Upper lobe of right lung (tissue), 1 donor: ENCODE measurements at regions not wholly inside any gene's neighbourhood (a gene's known extent, or its start where the extent isn't known, plus 50 kb on each side); places are given as distances from the start of the nearest gene placed in this dataset.

Experiments used
- ATAC-seq: fragments of 200-7000 bp; cut with Tn5 transposase; one replicate; pipeline ENCODE4 v1.9.1; 2020; ENCODE audit warnings: mild to moderate bottlenecking, moderate library complexity
- DNase-seq: peaks from one replicate; pipeline ENCODE4 v3.0.0-alpha.2; 2020
- H3K27ac ChIP-seq: fragments of 200-600 bp; one replicate; pipeline ENCODE4 v1.8.0; 2022
- H3K27me3 ChIP-seq: fragments of 200-600 bp; one replicate; pipeline ENCODE4 v1.8.0; 2022; ENCODE audit warnings: mild to moderate bottlenecking
- H3K36me3 ChIP-seq: fragments of 200-600 bp; one replicate; pipeline ENCODE4 v1.8.0; 2022
- H3K4me1 ChIP-seq: fragments of 200-600 bp; one replicate; pipeline ENCODE4 v1.8.0; 2022
- H3K4me3 ChIP-seq: fragments of 200-600 bp; one replicate; pipeline ENCODE4 v1.8.0; 2022; ENCODE audit warnings: mild to moderate bottlenecking
- H3K9me3 ChIP-seq: fragments of 200-600 bp; one replicate; pipeline ENCODE4 v1.8.0; 2022
- intact Hi-C: fragments of 100-400 bp; cut with DNase I; formaldehyde crosslinking; loops from one replicate; pipeline ENCODE4 v1.11.0; 2022
- TF ChIP-seq, protein P1 (sequence below): fragments of 200-600 bp; IDR thresholded peaks from one replicate; pipeline ENCODE4 v1.8.0; 2022; ENCODE audit warnings: antibody characterized with exemption
- donor health status: DM: no; HTN: yes; CAD: no; lungs with severe emphysema.

DNA sequence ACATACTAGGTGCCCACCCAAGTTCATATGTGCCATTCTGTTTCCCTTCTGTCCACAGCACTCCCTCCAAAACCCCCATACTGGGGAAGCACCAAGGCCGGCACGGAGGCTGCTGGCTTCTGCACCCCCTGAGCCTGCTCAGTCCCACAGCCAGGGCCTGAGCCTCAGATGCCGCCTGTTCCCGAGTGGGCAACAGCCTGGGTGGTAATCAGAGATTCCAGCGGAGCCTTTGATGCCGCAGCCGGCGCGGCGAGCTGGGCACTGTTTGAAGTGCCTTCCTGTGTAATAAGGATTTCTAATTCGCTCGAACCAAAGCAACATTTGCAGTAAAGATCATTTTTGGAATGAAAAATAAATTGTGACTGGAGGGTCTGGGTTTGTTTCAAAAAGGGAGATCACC lies 460.3 kb downstream of the SOX6 start:
- Histone ChIP-seq H3K27ac (no peak overlapping the region), H3K27me3 (no peaks in the 10 kb centered on the region), H3K36me3 (no peaks in the 10 kb centered on the region), H3K4me3 (no peak overlapping the region), H3K9me3 (no peaks in the 10 kb centered on the region), H3K4me1 (peaks cover 9% of the 10 kb centered on the region)
- DNase-seq, result no peak
- ATAC-seq, result no peak
- intact Hi-C loops, result no loop called here
- TF ChIP-seq, protein P1, sequence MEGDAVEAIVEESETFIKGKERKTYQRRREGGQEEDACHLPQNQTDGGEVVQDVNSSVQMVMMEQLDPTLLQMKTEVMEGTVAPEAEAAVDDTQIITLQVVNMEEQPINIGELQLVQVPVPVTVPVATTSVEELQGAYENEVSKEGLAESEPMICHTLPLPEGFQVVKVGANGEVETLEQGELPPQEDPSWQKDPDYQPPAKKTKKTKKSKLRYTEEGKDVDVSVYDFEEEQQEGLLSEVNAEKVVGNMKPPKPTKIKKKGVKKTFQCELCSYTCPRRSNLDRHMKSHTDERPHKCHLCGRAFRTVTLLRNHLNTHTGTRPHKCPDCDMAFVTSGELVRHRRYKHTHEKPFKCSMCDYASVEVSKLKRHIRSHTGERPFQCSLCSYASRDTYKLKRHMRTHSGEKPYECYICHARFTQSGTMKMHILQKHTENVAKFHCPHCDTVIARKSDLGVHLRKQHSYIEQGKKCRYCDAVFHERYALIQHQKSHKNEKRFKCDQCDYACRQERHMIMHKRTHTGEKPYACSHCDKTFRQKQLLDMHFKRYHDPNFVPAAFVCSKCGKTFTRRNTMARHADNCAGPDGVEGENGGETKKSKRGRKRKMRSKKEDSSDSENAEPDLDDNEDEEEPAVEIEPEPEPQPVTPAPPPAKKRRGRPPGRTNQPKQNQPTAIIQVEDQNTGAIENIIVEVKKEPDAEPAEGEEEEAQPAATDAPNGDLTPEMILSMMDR, result no peak

DNA sequence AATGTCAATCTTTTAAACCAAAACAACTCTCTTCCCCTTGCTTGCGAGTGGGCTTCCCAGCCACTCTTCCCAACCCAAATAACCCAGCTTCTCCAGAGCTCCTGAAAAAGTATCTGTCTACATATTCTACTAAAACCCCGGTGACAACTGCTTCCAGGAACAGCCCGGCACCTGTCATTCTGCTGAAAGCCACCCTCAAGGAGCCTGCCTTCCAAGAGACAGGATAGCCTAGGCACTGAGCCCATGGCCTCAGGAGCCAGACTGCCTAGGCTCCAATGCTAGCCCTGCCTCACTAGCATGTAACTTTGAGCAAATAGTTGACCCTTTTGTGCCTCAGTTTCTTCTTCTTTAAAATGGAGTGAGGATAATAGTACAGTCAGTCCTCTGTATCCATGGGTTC lies 459.8 kb downstream of the SOX6 start:
- DNase-seq (no peak), ATAC-seq (no peak)
- no peak overlapping the region for H3K4me3 ChIP-seq
- no peaks in the 10 kb centered on the region for H3K27me3 ChIP-seq
- H3K36me3 ChIP-seq, result no peaks in the 10 kb centered on the region
- TF ChIP-seq, protein P1, result no peak
- H3K27ac ChIP-seq, result no peak overlapping the region
- intact Hi-C loops, result no loop called here
- H3K4me1 ChIP-seq, result peaks cover 9% of the 10 kb centered on the region
- H3K9me3 ChIP-seq, result no peaks in the 10 kb centered on the region

DNA sequence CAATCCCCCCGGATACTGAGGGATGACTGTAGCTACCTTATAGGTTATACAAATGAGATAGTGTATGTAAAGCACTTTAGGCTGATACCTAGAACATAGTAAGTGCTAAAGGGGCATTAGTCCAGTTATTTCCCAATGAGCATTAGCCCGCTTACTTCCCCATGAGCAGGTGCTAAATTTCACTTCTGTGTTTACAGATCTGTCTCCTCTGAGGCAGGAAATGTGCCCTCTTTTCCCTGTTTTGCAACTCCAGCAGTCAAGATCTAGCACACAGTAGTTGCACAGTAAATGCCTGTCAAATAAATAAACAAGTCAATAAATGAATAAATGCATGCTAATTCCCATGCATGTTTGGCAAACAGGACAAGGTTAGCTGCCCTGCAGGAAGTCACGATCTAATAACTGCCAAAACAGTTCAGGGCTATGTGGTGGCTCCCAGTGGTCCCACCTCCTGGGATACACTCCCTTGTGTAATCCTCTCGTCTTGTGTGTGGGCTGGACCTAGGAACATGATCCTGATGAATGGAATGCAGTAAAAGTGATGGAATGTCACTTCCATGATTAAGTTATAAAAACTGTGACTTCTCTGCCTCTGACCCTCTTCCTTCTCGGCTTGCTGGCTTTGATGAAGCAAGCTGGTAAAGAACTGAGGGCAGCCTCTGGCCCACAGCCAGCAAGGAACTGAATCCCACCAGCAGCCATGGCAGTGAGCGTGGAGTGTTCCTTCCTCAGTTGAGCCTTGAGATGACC lies 459.0 kb downstream of the SOX6 start:
- TF ChIP-seq, protein P1, result no peak
- ATAC-seq (no peak), DNase-seq (peak; percentile 35)
- no peaks in the 10 kb centered on the region for H3K9me3 ChIP-seq
- H3K4me1 ChIP-seq, result peaks cover 9% of the 10 kb centered on the region
- H3K4me3 ChIP-seq, result no peak overlapping the region
- H3K27me3 ChIP-seq, result no peaks in the 10 kb centered on the region
- no peaks in the 10 kb centered on the region for H3K36me3 ChIP-seq
- no peak overlapping the region for H3K27ac ChIP-seq
- intact Hi-C loops, result no loop called here

DNA sequence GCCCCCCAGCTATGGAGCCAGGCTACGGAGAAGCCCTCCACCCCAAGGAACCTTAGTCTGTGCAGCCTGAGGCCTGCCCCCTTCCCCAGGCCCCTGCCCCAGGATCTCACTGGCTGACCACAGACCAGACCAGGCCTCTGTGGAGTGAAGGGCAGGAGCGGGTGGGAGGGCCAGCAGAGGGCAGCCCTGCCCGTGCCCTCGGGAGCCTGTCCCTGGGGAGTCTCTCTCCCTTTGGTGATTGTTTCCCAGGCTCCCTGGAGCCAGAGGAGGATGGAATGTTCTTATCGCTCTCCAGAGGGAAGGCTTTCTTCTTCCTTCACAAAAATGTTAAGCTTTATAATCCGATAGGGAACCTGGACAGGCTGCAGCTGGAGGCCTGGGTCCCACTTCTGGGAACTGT lies 455.3 kb downstream of the SOX6 start:
- DNase-seq, result peak; percentile 60
- H3K27ac ChIP-seq, result no peak overlapping the region

DNA sequence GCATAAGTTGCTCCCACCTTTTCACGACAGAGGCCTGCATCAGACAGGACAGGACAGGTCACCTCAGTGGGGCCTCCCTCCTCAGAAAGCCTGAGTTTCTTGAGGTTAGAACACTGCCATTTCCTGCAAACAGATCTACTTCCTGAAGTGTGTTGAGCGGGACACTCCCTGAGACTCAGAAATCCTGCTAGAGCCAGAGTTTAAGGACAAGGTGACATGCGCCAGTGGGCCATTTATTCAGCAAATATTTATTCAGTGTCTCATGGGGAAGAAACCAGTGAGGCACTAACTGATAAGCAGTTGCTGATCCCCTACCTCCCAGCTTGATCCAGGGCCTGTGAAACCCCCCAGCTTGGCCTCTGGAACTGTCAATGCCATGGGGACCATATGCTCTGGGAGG lies 454.6 kb downstream of the SOX6 start:
- Histone ChIP-seq H3K36me3 (no peaks in the 10 kb centered on the region), H3K27me3 (no peaks in the 10 kb centered on the region), H3K27ac (no peak overlapping the region), H3K4me1 (no peaks in the 10 kb centered on the region), H3K9me3 (no peaks in the 10 kb centered on the region), H3K4me3 (no peak overlapping the region)
- TF ChIP-seq, protein P1, result no peak
- intact Hi-C loops, result no loop called here
- DNase-seq (peak; percentile 30), ATAC-seq (peak; percentile 40)

More for the DNA sequence above, 455.3 kb downstream of the SOX6 start:
- no peak overlapping the region for H3K4me3 ChIP-seq
- intact Hi-C loops, result no loop called here
- no peaks in the 10 kb centered on the region for H3K9me3 ChIP-seq
- H3K4me1 ChIP-seq, result no peaks in the 10 kb centered on the region
- ATAC-seq, result peak; percentile 60
- TF ChIP-seq, protein P1, result no peak
- H3K36me3 ChIP-seq, result no peaks in the 10 kb centered on the region
- H3K27me3 ChIP-seq, result no peaks in the 10 kb centered on the region
